ENCODE measurements at regions not wholly inside any gene's neighbourhood (a gene's known extent, or its start where the extent isn't known, plus 50 kb on each side); places are given as distances from the start of the nearest gene placed in this dataset.

DNA sequence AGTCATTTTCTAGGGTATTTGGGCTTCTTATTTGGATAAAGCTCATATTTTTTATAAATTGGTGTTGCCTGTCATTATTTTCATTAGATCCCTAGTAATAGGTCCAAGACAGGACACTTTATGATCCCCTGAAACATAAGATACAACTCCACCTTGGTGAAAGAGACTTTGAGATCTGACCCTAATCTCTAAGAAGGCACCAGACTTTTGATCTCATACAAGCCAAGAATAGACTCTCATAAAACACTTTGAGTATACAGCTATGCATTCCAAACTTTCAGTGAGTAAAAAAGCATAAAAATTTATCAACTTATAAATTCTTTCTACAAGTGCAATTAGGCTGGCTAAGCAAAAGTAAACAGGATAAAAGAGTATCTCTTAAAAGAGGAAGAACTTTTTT is 451.2 kb downstream of the MN1 start:
- no peak for TF ChIP-seq CTCF (IDR thresholded peaks at IDR 0.05; ENCODE audit: low read length)
- no peak for TF ChIP-seq EZH2 (IDR thresholded peaks at IDR 0.05; ENCODE audit: borderline replicate concordance, low read length)

Measured in OCI-LY1 (cell line).